IPS DF 6.9 (cell line): ENCODE measurements at regions not wholly inside any gene's neighbourhood (a gene's known extent, or its start where the extent isn't known, plus 50 kb on each side); places are given as distances from the start of the nearest gene placed in this dataset.

Source experiments
- DNase-seq: peaks from one replicate; pipeline ENCODE4 v3.0.0-alpha.2; 2013; ENCODE audit warnings: low read depth, low spot score
- H3K27ac ChIP-seq: one replicate; pipeline ENCODE4 v1.5.1; 2013; ENCODE audit warnings: low read length, control low read depth
- H3K27me3 ChIP-seq: 2 replicates; pipeline ENCODE4 v1.6.1; 2013; ENCODE audit warnings: mild to moderate bottlenecking, low read length; ENCODE audit not compliant: control insufficient read depth, insufficient read depth
- H3K36me3 ChIP-seq: 2 replicates; pipeline ENCODE4 v1.6.1; 2013; ENCODE audit warnings: low read length; ENCODE audit not compliant: control insufficient read depth, insufficient read depth
- H3K4me1 ChIP-seq: 2 replicates; pipeline ENCODE4 v1.6.1; 2013; ENCODE audit warnings: low read length; ENCODE audit not compliant: control insufficient read depth, insufficient read depth
- H3K4me3 ChIP-seq: 2 replicates; pipeline ENCODE4 v1.5.1; 2013; ENCODE audit warnings: mild to moderate bottlenecking, low read length
- H3K9me3 ChIP-seq: 2 replicates; pipeline ENCODE4 v1.6.1; 2013; ENCODE audit warnings: low read length, inconsistent platforms; ENCODE audit not compliant: control insufficient read depth, insufficient read depth
- WGBS: extraction: QIAGEN DNeasy Blood & Tissue Kit; methylation state at CpG from one replicate; pipeline ENCODE4 v1.1.7; 2013; ENCODE audit warnings: mixed read lengths, missing lambda C conversion rate; ENCODE audit not compliant: insufficient read length, insufficient coverage; 5-methylcytosine and 5-hydroxymethylcytosine counted together

- WGBS: no CpG with 5 or more reads among the region's 13 CpGs
- Histone ChIP-seq H3K27me3 (no peaks in the 10 kb centered on the region), H3K4me3 (no peak overlapping the region), H3K27ac (no peak overlapping the region), H3K4me1 (no peaks in the 10 kb centered on the region; the same call in 1 of the 2 replicates), H3K36me3 (no peaks in the 10 kb centered on the region), H3K9me3 (no peaks in the 10 kb centered on the region)
- DNase-seq: no peak
These were observed 52.1 kb upstream of the IQSEC1 start for GRCh38 chr3:13125092-13126015.

GRCh38 chr3:13124631-13125030 lies 51.4 kb upstream of the IQSEC1 start:
- Histone ChIP-seq H3K4me1 (no peaks in the 10 kb centered on the region; the same call in 1 of the 2 replicates), H3K36me3 (no peaks in the 10 kb centered on the region), H3K27ac (no peak overlapping the region), H3K9me3 (no peaks in the 10 kb centered on the region), H3K4me3 (no peak overlapping the region), H3K27me3 (no peaks in the 10 kb centered on the region)
- WGBS: no CpG with 5 or more reads among the region's 11 CpGs
- no peak for DNase-seq

- H3K27me3 ChIP-seq: no peaks in the 10 kb centered on the region
- H3K4me1 ChIP-seq: no peaks in the 10 kb centered on the region; the same call in 1 of the 2 replicates
- DNase-seq: no peak
- H3K9me3 ChIP-seq: no peaks in the 10 kb centered on the region
- no CpG with 5 or more reads among the region's 11 CpGs for WGBS
- H3K36me3 ChIP-seq: no peaks in the 10 kb centered on the region
- no peak overlapping the region for H3K27ac ChIP-seq
- H3K4me3 ChIP-seq: no peak overlapping the region
These were observed 50.5 kb upstream of the IQSEC1 start for GRCh38 chr3:13123765-13124164.

GRCh38 chr3:13123013-13123654 lies 49.9 kb upstream of the IQSEC1 start:
- H3K9me3 ChIP-seq: no peaks in the 10 kb centered on the region
- no peaks in the 10 kb centered on the region for H3K27me3 ChIP-seq
- H3K36me3 ChIP-seq: no peaks in the 10 kb centered on the region
- H3K4me3 ChIP-seq: no peak overlapping the region
- no peaks in the 10 kb centered on the region; the same call in 1 of the 2 replicates for H3K4me1 ChIP-seq
- WGBS: no CpG with 5 or more reads among the region's 10 CpGs
- no peak for DNase-seq
- H3K27ac ChIP-seq: no peak overlapping the region
